Thyroid gland (tissue), 4 donors: ENCODE measurements at regions not wholly inside any gene's neighbourhood (a gene's known extent, or its start where the extent isn't known, plus 50 kb on each side); places are given as distances from the start of the nearest gene placed in this dataset.

Source experiments
- CTCF ChIP-seq, 6 experiments: fragments of 200-600 bp in 3 of 6; fragments of 450-650 bp in 3 of 6; sonication (generic) in 3 of 6; IDR thresholded peaks; one replicate each; pipeline ENCODE4 v1.5.1; 2016 to 2019; ENCODE audit warnings: antibody characterized with exemption in 6 of 6, mild to moderate bottlenecking in 2 of 6, inconsistent platforms in 1 of 6, moderate library complexity in 1 of 6
- POLR2A ChIP-seq, 2 donors: fragments of 450-650 bp; IDR thresholded peaks; one replicate each; pipeline ENCODE4 v1.6.1; 2017; ENCODE audit warnings: antibody characterized with exemption in 2 of 2, mild to moderate bottlenecking in 2 of 2, moderate library complexity in 1 of 2

DNA sequence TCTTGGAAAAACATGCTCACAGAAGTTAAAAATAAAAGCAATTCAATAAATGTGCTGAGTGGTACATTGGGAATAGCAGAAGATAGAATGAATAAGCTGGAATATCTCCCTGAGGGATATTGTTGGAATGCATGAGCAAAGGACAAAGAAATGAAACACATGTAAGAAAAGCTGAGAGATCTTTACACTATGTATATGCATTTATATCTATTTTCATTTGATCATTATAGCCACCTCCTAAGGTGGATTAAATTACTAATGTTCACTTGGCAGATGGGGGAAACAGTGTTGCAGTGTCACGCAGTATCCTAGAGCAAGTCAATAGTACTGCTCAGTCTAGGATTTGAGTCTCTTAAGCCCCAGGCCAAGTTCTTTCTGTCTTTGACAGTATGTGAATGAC, 542.0 kb upstream of the MARCKS start:
- TF ChIP-seq CTCF (IDR thresholded peaks at IDR 0.05) (no peak), POLR2A (IDR thresholded peaks at IDR 0.05) (no peak)
